ENCODE measurements at regions not wholly inside any gene's neighbourhood (a gene's known extent, or its start where the extent isn't known, plus 50 kb on each side); places are given as distances from the start of the nearest gene placed in this dataset.

- TF ChIP-seq CTCF (IDR thresholded peaks at IDR 0.05; ENCODE audit: insufficient read depth, low read depth, low read length), result no peak
- no peak for TF ChIP-seq EZH2 (IDR thresholded peaks at IDR 0.05; ENCODE audit: insufficient read depth, low read length)
Measured at GRCh38 chr2:65494078-65494477, 61.7 kb upstream of the SPRED2 start.
